ENCODE measurements at regions not wholly inside any gene's neighbourhood (a gene's known extent, or its start where the extent isn't known, plus 50 kb on each side); places are given as distances from the start of the nearest gene placed in this dataset.
A peak's percentile ranks its signal among the peaks of the same experiment; 100 is the strongest.

DNA sequence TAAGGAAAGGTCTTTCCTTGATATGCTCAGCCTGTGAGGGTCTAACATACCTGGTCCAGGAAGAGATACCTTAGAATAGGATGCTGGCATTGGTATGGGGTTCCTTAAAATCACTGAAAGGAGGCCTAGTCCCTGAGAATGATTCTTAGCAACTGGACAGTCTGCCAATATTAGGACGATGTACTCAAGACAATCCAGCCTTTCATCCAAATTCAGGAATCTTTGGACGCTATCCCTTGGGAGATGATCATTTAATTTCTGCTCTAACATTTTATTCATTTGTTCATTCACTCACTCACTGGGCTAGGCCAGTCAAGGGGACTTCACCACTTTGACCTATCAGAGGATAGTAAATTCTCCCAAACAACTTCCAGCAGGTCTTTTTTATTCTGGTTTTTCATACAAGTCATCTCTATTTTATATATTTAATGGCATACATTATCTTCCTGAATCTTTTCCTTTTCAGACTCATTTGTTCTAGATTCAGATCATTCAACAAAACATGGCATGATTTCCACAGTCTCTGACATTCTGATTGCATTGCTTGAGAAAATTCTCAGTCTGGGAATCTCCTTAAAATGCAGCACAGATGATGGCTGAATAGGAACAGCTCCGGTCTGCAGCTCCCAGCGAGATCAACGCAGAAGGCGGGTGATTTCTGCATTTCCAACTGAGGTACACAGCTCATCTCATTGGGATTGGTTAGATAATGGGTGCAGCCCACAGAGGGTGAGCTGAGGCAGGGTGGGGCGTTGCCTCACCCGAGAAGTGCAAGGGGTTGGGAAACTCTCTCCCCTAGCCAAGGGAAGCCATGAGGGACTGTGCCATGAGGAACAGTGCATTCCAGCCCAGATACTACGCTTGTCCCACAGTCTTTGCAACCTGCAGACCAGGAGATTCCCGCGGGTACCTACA is 118.0 kb upstream of the PRICKLE1 start:
- DNase-seq, result peak in 6 of 10 donors; percentile 8 to 79 (median 47)
- intact Hi-C loops (cut with DNase I), result no loop called here

GRCh38 chr12:42706321-42706720 is 116.8 kb upstream of the PRICKLE1 start:
- intact Hi-C loops (cut with DNase I), result no loop called here
- DNase-seq, result no peak

DNA sequence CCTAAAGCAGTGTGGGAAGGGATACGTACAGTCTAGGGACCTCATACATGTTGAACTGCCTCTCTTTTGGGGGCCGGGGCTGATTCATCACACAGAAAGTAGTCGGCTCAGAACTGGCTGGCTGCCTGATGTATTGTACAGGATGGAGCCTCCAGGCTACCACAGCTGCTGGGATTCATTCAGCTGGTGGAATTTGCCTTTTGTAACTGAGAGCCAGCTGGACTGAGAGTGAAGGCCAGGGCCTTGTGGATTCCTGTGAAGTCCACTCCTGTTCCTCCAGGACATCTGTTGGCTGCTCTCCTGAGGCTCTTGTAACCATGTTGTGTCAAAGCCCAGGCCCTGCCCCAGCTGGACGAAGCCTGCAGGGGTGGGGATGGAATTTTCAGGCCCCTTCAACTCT is 116.3 kb upstream of the PRICKLE1 start:
- DNase-seq, result peak in 1 of 10 donors; percentile 18
- intact Hi-C loops (cut with DNase I), result no loop called here

DNA sequence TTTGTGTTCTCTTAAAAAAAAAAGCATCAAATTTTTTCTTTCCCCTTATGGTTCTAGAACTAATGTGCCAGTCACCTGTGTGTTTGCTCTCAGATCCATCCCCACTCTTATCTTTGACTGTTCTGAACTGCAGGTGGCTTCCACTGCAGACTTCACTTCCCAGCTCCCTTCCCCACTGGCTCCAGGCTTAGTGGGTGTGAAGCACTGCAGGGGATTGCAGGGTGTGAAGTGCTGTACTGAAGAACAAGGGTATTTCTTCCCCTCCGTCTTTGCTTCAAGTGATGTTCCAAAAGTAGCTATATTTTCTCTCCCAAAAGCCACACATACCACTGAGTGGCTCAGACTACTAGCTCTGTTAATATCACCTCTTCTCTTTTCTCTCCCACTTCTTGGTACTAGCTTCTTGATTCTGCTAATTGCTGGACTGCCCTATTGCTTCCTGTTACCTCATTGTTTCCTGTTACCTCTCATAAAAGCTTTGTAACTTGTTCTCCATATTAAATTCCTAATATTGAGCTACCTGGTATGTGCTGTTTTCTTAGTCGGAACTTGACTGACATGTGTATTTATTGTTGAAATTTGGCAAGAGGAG is 115.4 kb upstream of the PRICKLE1 start:
- no peak for DNase-seq
- intact Hi-C loops (cut with DNase I), result no loop called here

GRCh38 chr12:42704340-42704739 is 114.8 kb upstream of the PRICKLE1 start:
- no peak for DNase-seq
- intact Hi-C loops (cut with DNase I), result no loop called here

DNA sequence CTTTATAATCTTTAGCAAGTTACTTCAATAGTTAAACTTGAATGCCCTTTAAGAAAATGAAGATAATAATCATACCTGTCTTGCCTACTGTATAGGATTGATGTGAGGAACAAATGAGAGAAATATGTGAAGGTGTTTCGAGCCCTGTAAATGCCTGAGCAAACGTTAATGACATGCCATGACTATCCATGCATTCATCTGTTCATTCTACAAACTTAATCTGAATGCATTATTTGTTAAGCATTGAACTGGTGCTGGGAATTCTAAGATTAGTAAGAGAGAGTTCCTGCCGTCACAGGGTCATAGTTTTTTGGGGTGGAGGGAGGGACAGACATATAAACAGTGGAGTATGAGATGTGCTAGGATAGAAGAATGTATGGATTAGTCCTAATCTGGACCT is 111.5 kb upstream of the PRICKLE1 start:
- intact Hi-C loops (cut with DNase I), result no loop called here
- DNase-seq, result no peak

- DNase-seq, result no peak
- intact Hi-C loops (cut with DNase I), result no loop called here
Observed at GRCh38 chr12:42698213-42698612, 108.7 kb upstream of the PRICKLE1 start.

DNA sequence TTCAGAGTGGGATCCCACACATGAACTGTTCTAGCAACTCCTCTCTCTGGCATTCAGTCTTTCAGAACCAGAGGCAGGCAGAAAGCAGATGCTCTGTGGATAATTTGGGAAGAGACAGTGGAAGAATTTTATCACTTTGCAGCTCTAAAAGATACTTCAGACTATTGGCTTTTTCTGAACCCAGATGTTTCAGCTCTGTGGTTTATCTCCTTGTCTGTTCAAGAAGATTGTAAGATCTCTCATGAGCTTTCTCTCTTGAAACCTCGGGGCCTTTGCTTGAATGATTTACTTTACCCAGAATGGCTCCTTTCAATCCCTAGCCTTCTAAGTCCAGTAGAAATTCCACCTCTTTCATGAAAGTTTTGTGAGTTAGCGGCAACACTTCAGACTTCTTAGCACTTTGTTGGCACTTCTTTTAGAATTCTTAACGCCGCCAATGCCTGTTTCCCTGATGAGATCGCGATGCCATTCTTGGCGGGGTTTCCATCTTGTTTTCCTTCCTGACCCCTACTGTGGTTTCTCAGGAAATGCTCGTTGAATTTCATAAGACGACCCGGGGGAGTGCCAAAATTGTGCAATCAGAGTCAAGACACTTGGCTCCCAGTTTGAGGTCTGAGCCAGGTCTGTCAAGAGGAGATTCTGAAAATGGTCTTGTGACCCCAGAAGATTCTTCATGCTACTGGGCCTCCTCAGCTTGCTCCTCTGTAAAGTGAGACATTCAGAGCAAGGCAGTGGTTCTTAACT is 107.0 kb upstream of the PRICKLE1 start:
- DNase-seq, result no peak
- intact Hi-C loops (cut with DNase I), result no loop called here

GRCh38 chr12:42695490-42695995 is 106.0 kb upstream of the PRICKLE1 start:
- no peak for DNase-seq
- intact Hi-C loops (cut with DNase I), result no loop called here

DNA sequence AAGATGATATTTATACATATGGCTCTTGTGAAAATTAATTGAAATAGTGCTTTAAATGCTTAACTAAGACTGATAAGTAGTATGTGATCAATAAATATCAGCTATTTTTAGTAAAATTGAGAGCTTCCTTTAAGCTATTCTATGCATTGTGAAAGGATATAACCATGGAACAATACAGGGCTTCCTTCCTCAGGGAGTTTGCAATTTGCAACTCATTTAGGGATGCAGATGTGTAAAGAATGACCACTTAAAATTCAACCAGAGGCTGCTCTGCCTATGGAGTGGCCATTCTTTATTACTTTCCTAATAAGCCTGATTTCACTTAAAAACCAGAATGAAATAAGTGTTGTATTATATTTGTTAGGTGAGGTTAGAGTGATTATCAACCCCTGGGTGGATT is 103.2 kb upstream of the PRICKLE1 start:
- intact Hi-C loops (cut with DNase I), result no loop called here
- no peak for DNase-seq

- intact Hi-C loops (cut with DNase I), result no loop called here
- DNase-seq, result no peak
Observed at GRCh38 chr12:42691991-42692557, 102.5 kb upstream of the PRICKLE1 start.

- intact Hi-C loops (cut with DNase I), result no loop called here
- no peak for DNase-seq
Observed at GRCh38 chr12:42690264-42690663, 100.7 kb upstream of the PRICKLE1 start.

- intact Hi-C loops (cut with DNase I), result no loop called here
- DNase-seq, result no peak
Observed at GRCh38 chr12:42689699-42690098, 100.2 kb upstream of the PRICKLE1 start.

DNA sequence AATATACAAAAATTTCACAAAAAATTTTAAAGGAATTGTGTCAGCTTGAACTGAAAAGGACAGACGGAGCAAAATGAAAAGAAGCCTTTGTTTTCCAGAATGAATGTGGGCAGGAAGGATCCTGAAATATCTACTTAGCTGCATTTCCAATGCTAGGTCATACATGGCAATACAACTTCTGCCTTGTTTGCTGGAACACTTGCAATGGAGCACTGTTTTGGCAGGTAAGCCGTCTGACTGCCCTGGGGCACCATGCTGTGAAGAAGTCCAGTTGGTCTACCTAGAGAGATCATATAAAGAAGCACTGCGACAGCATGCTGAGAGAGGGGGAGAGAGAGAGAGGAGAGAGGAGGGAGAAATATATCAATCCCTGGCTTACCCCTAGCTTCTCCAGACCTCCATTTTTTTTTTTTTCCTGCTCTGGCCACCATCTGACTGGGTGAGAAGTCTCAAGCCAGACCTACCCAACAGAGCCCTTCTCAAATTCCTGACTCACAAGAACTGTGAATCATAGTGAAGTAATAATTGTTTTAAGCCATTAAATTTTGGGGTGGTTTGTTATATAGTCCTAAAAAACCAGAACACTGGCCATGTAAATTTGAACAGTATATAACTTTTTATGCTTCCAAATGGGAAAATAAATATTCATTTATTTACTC is 97.1 kb upstream of the PRICKLE1 start:
- no peak for DNase-seq
- intact Hi-C loops (cut with DNase I), result no loop called here

DNA sequence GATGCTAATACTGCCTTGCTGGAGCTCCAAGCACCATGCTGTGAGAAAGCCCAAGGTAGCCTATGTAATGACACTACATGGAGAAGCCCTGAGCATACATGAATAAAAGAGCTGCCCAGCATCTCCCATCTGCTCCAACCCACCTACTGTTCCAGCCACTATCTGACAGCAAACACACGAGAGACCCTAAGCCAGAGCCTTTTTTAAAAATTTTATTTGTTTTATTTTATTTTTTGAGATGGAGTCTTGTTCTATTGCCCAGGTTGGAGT is 95.2 kb upstream of the PRICKLE1 start:
- no peak for DNase-seq
- intact Hi-C loops (cut with DNase I), result no loop called here

DNA sequence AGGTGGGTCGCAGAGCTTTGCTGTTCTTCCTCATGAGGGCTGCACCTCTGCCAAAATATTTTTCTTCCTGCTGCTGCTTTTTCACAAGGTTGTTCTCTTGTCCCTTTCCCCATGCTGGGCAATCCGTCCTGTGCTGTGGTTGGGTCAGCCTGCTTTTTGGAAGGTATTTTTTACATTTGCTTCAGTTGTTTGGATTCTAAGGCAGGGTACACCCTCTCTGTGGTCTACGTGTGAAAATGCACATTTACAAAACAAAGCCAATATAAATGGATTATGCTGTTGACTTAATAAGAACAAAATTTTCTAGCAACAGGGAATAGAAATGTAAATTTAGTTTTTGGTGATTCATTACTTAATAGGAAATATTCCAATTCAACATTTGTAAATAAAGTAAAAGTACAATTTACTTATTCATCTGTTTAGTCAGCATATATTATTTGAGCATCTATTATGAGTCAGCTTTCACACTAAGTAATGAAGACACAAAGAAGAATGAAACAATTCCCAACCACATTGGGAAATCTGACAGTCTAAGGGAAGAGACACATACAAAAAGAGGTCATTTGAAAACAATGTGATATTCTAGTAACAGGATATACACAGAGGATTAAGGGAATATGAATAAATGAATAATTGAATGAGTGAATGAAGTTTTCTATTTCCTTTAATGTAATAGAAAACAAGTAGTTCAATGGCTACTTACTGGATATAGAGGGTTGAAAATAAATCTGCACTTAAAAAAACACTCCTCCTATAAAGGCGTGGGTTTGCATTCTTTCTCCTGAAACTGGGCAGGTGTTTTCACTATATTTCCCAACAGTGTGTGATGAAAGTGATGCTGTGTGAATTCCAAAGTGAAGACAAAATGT is 94.6 kb upstream of the PRICKLE1 start:
- intact Hi-C loops (cut with DNase I), result no loop called here
- DNase-seq, result no peak

GRCh38 chr12:42683266-42683665 is 93.7 kb upstream of the PRICKLE1 start:
- DNase-seq, result no peak
- intact Hi-C loops (cut with DNase I), result no loop called here

DNA sequence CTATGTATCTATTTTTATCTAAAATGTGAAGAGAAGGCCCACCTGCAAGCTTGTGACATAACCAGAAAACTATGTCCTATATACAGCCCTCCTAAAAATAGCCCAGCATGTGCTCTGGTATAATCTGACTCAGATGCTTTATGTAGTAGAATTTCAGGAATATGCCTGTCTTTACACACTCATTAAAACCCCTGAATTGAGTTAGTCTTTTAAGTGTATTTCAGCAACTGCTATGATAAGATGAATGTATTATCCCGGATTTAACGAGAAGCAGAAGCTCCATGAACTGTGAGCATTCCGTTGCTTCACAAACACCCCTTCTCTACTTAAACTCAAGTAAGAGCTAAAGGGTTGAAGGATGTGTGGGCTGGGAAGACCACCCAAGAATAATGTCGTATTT is 89.9 kb upstream of the PRICKLE1 start:
- intact Hi-C loops (cut with DNase I), result no loop called here

DNA sequence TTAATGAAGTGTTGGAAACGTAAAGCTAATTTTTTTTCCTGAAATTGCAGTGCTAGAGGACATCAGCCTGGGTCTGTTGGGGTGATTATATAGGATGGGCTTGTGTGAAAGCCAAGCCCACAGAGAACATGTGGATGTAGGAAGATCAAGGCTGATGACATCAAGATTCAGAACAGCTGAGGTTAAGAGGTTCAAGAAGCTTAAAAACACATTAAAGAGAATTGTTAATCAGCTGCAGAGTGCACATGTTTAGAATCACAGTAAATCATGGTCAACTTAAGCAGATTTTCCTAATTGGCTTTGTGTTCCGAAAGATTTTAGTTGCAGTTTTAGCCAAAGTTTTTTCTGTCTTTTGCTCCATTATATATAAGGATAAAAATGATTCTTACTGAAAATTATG is 87.9 kb upstream of the PRICKLE1 start:
- no peak for DNase-seq
- intact Hi-C loops (cut with DNase I), result no loop called here

More for the DNA sequence above, 89.9 kb upstream of the PRICKLE1 start:
- DNase-seq, result no peak

DNA sequence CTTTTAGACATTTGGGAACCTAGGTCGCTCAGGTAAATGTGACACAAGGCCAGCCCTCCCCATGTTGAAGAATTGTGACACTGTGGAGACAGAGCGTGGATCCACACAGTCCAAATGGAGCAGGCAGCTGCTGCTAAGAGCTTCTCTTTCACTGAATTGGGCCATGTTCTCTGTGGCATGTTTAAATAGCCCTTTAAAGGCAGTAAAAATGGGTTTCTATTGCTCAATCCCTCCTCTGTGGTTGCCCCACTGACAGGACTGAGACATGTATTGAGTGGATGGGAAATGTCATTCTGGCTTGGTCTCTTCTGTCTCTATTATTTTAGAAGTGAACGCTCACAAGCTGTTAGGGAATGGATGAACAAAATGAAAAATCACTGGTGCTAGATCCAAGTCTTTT is 84.0 kb upstream of the PRICKLE1 start:
- DNase-seq, result no peak
- intact Hi-C loops (cut with DNase I), result no loop called here

Measured in posterior cingulate gyrus (tissue), 11 donors.